ENCODE measurements at regions not wholly inside any gene's neighbourhood (a gene's known extent, or its start where the extent isn't known, plus 50 kb on each side); places are given as distances from the start of the nearest gene placed in this dataset.
"Not testable (repeated sequence)": the region's sequence is repeated elsewhere in the genome, so short reads cannot be mapped to it uniquely, and the experiment has no call there.

GRCh38 chr13:111413407-111414187, 93.2 kb downstream of the TEX29 start:
- no peak for DNase-seq

- DNase-seq: no peak
These were observed 93.9 kb downstream of the TEX29 start for GRCh38 chr13:111414341-111414740.

- DNase-seq: no peak
These were observed 94.8 kb downstream of the TEX29 start for GRCh38 chr13:111415246-111415645.

- no peak for DNase-seq
These were observed 95.3 kb downstream of the TEX29 start for GRCh38 chr13:111415765-111416164.

- no peak for DNase-seq
These were observed 97.7 kb downstream of the TEX29 start for GRCh38 chr13:111418101-111418500.

- DNase-seq: no peak
These were observed 99.9 kb downstream of the TEX29 start for GRCh38 chr13:111420113-111420876.

GRCh38 chr13:111421216-111421615, 100.8 kb downstream of the TEX29 start:
- no peak for DNase-seq

GRCh38 chr13:111422348-111422747, 101.9 kb downstream of the TEX29 start:
- DNase-seq: no peak

GRCh38 chr13:111423168-111423785, 102.8 kb downstream of the TEX29 start:
- peak; percentile 6 for DNase-seq

GRCh38 chr13:111424134-111424533, 103.7 kb downstream of the TEX29 start:
- no peak for DNase-seq

- DNase-seq: no peak
These were observed 104.9 kb downstream of the TEX29 start for GRCh38 chr13:111425326-111425725.

GRCh38 chr13:111429064-111429558, 108.7 kb downstream of the TEX29 start:
- DNase-seq: no peak

GRCh38 chr13:111431206-111431605, 110.8 kb downstream of the TEX29 start:
- no peak for DNase-seq

- DNase-seq: no peak
These were observed 114.2 kb downstream of the TEX29 start for GRCh38 chr13:111434578-111435159.

- DNase-seq: no peak
These were observed 116.0 kb downstream of the TEX29 start for GRCh38 chr13:111436446-111436845.

- no peak for DNase-seq
These were observed 117.0 kb downstream of the TEX29 start for GRCh38 chr13:111437417-111437816.

GRCh38 chr13:111437856-111438547, 117.6 kb downstream of the TEX29 start:
- no peak for DNase-seq

GRCh38 chr13:111440492-111440891, 120.0 kb downstream of the TEX29 start:
- DNase-seq: not testable (repeated sequence)

GRCh38 chr13:111443981-111444380, 123.5 kb downstream of the TEX29 start:
- DNase-seq: no peak

- DNase-seq: no peak
These were observed 128.1 kb downstream of the TEX29 start for GRCh38 chr13:111448504-111448903.

- no peak for DNase-seq
These were observed 128.6 kb downstream of the TEX29 start for GRCh38 chr13:111449041-111449440.

- no peak for DNase-seq
These were observed 131.0 kb downstream of the TEX29 start for GRCh38 chr13:111451402-111451801.
